Activated T-helper 2 cell treated with anti-CD3 and anti-CD28 coated beads, Interferon-gamma antibody, Interleukin-2, Interleukin-4, amounts not matched to agents 10 μg/mL and 5 μg/mL and 100 μg/mL, durations not matched to agents 14 hours and 24 hours and 36 hours (primary cell): ENCODE measurements at regions not wholly inside any gene's neighbourhood (a gene's known extent, or its start where the extent isn't known, plus 50 kb on each side); places are given as distances from the start of the nearest gene placed in this dataset.

ENCODE experiments used
- DNase-seq: peaks from one replicate; pipeline ENCODE4 v3.0.0; 2021; ENCODE audit warnings: low spot score
- H3K27ac Mint-ChIP-seq: one replicate; pipeline ENCODE4 v1.8.0; 2021; ENCODE audit warnings: mixed read lengths
- H3K27me3 Mint-ChIP-seq: one replicate; pipeline ENCODE4 v1.8.0; 2021; ENCODE audit warnings: low read depth, mixed read lengths
- H3K36me3 Mint-ChIP-seq: one replicate; pipeline ENCODE4 v1.8.0; 2021; ENCODE audit warnings: low read depth, mixed read lengths
- H3K4me1 Mint-ChIP-seq: one replicate; pipeline ENCODE4 v1.8.0; 2021; ENCODE audit warnings: low read depth, mixed read lengths
- H3K4me3 Mint-ChIP-seq: one replicate; pipeline ENCODE4 v1.8.0; 2021; ENCODE audit warnings: low read depth, mild to moderate bottlenecking, moderate library complexity, mixed read lengths
- H3K9me3 Mint-ChIP-seq: one replicate; pipeline ENCODE4 v1.8.0; 2021; ENCODE audit warnings: mixed read lengths
- intact Hi-C: fragments of 100-400 bp; cut with micrococcal nuclease; formaldehyde crosslinking; loops from one replicate; pipeline ENCODE4 v1.15.1; 2023

- no peak for DNase-seq
- no peaks in the 10 kb centered on the region for H3K36me3 Mint-ChIP-seq
- H3K9me3 Mint-ChIP-seq = peaks cover 17% of the 10 kb centered on the region
- H3K27ac Mint-ChIP-seq = no peak overlapping the region
- no peaks in the 10 kb centered on the region for H3K4me1 Mint-ChIP-seq
- H3K4me3 Mint-ChIP-seq = no peak overlapping the region
- intact Hi-C loops = no loop called here
- H3K27me3 Mint-ChIP-seq = peaks cover 26% of the 10 kb centered on the region
Observed at GRCh38 chr4:152044331-152045036, 283.7 kb upstream of the GATB start.

- intact Hi-C loops = no loop called here
- peaks cover 15% of the 10 kb centered on the region for H3K9me3 Mint-ChIP-seq
- DNase-seq = no peak
- no peaks in the 10 kb centered on the region for H3K36me3 Mint-ChIP-seq
- H3K4me1 Mint-ChIP-seq = no peaks in the 10 kb centered on the region
- H3K27me3 Mint-ChIP-seq = peaks cover 18% of the 10 kb centered on the region
- no peak overlapping the region for H3K27ac Mint-ChIP-seq
- no peak overlapping the region for H3K4me3 Mint-ChIP-seq
Observed at GRCh38 chr4:152041295-152041694, 280.5 kb upstream of the GATB start.

GRCh38 chr4:152039691-152040090, 278.9 kb upstream of the GATB start:
- DNase-seq = no peak
- H3K4me3 Mint-ChIP-seq = no peak overlapping the region
- H3K27ac Mint-ChIP-seq = no peak overlapping the region
- intact Hi-C loops = no loop called here
- peaks cover 16% of the 10 kb centered on the region for H3K27me3 Mint-ChIP-seq
- H3K36me3 Mint-ChIP-seq = no peaks in the 10 kb centered on the region
- H3K4me1 Mint-ChIP-seq = no peaks in the 10 kb centered on the region
- H3K9me3 Mint-ChIP-seq = peaks cover 15% of the 10 kb centered on the region

- intact Hi-C loops = no loop called here
- peaks cover 11% of the 10 kb centered on the region for H3K9me3 Mint-ChIP-seq
- H3K4me1 Mint-ChIP-seq = no peaks in the 10 kb centered on the region
- DNase-seq = no peak
- H3K27ac Mint-ChIP-seq = no peak overlapping the region
- no peaks in the 10 kb centered on the region for H3K36me3 Mint-ChIP-seq
- no peak overlapping the region for H3K4me3 Mint-ChIP-seq
- H3K27me3 Mint-ChIP-seq = peaks cover 12% of the 10 kb centered on the region
Observed at GRCh38 chr4:152039023-152039481, 278.2 kb upstream of the GATB start.

- no peaks in the 10 kb centered on the region for H3K4me1 Mint-ChIP-seq
- intact Hi-C loops = no loop called here
- H3K36me3 Mint-ChIP-seq = no peaks in the 10 kb centered on the region
Observed at GRCh38 chr4:152038238-152038637, 277.4 kb upstream of the GATB start.

GRCh38 chr4:152037435-152037834, 276.6 kb upstream of the GATB start:
- Mint-ChIP-seq H3K36me3 (no peaks in the 10 kb centered on the region), H3K27ac (no peak overlapping the region), H3K9me3 (peaks cover under 1% of the 10 kb centered on the region), H3K27me3 (no peaks in the 10 kb centered on the region), H3K4me1 (no peaks in the 10 kb centered on the region), H3K4me3 (no peak overlapping the region)
- DNase-seq = no peak
- intact Hi-C loops = no loop called here

More at GRCh38 chr4:152038238-152038637, 277.4 kb upstream of the GATB start:
- Mint-ChIP-seq H3K27ac (no peak overlapping the region), H3K27me3 (peaks cover 5% of the 10 kb centered on the region), H3K4me3 (no peak overlapping the region), H3K9me3 (peaks cover 8% of the 10 kb centered on the region)
- no peak for DNase-seq

- peaks cover under 1% of the 10 kb centered on the region for H3K27me3 Mint-ChIP-seq
- no peak overlapping the region for H3K27ac Mint-ChIP-seq
- intact Hi-C loops = no loop called here
- H3K4me3 Mint-ChIP-seq = no peak overlapping the region
- no peaks in the 10 kb centered on the region for H3K9me3 Mint-ChIP-seq
- H3K4me1 Mint-ChIP-seq = no peaks in the 10 kb centered on the region
- no peaks in the 10 kb centered on the region for H3K36me3 Mint-ChIP-seq
- DNase-seq = no peak
Observed at GRCh38 chr4:152033621-152034020, 272.8 kb upstream of the GATB start.

GRCh38 chr4:152032722-152033131, 271.9 kb upstream of the GATB start:
- H3K4me3 Mint-ChIP-seq = no peak overlapping the region
- H3K4me1 Mint-ChIP-seq = no peaks in the 10 kb centered on the region
- no peaks in the 10 kb centered on the region for H3K36me3 Mint-ChIP-seq
- H3K27me3 Mint-ChIP-seq = peaks cover 6% of the 10 kb centered on the region
- no peak overlapping the region for H3K27ac Mint-ChIP-seq
- peaks cover 4% of the 10 kb centered on the region for H3K9me3 Mint-ChIP-seq
- no peak for DNase-seq
- intact Hi-C loops = no loop called here

- H3K27ac Mint-ChIP-seq = no peak overlapping the region
- no peak for DNase-seq
- H3K9me3 Mint-ChIP-seq = peaks cover 4% of the 10 kb centered on the region
- H3K27me3 Mint-ChIP-seq = peaks cover 10% of the 10 kb centered on the region
- H3K36me3 Mint-ChIP-seq = no peaks in the 10 kb centered on the region
- no peak overlapping the region for H3K4me3 Mint-ChIP-seq
- peaks cover 10% of the 10 kb centered on the region for H3K4me1 Mint-ChIP-seq
- intact Hi-C loops = no loop called here
Observed at GRCh38 chr4:152029631-152030030, 268.8 kb upstream of the GATB start.

GRCh38 chr4:152028131-152028530, 267.3 kb upstream of the GATB start:
- Mint-ChIP-seq H3K4me3 (no peak overlapping the region), H3K36me3 (no peaks in the 10 kb centered on the region), H3K27me3 (peaks cover 10% of the 10 kb centered on the region), H3K4me1 (peaks cover 10% of the 10 kb centered on the region), H3K9me3 (peaks cover 4% of the 10 kb centered on the region), H3K27ac (no peak overlapping the region)
- DNase-seq = no peak
- intact Hi-C loops = no loop called here

GRCh38 chr4:152024881-152025280, 264.1 kb upstream of the GATB start:
- no peak overlapping the region for H3K4me3 Mint-ChIP-seq
- peaks cover 4% of the 10 kb centered on the region for H3K9me3 Mint-ChIP-seq
- intact Hi-C loops = no loop called here
- H3K27ac Mint-ChIP-seq = no peak overlapping the region
- no peaks in the 10 kb centered on the region for H3K36me3 Mint-ChIP-seq
- H3K4me1 Mint-ChIP-seq = peaks cover 10% of the 10 kb centered on the region
- no peak for DNase-seq
- H3K27me3 Mint-ChIP-seq = peaks cover 10% of the 10 kb centered on the region

- H3K27ac Mint-ChIP-seq = no peak overlapping the region
- DNase-seq = no peak
- no peaks in the 10 kb centered on the region for H3K36me3 Mint-ChIP-seq
- peaks cover 10% of the 10 kb centered on the region for H3K4me1 Mint-ChIP-seq
- peaks cover 10% of the 10 kb centered on the region for H3K27me3 Mint-ChIP-seq
- intact Hi-C loops = no loop called here
- no peak overlapping the region for H3K4me3 Mint-ChIP-seq
- H3K9me3 Mint-ChIP-seq = peaks cover 4% of the 10 kb centered on the region
Observed at GRCh38 chr4:152023674-152024073, 262.9 kb upstream of the GATB start.

- no peak overlapping the region for H3K27ac Mint-ChIP-seq
- intact Hi-C loops = no loop called here
- no peaks in the 10 kb centered on the region for H3K9me3 Mint-ChIP-seq
- H3K4me1 Mint-ChIP-seq = peaks cover 10% of the 10 kb centered on the region
- H3K36me3 Mint-ChIP-seq = no peaks in the 10 kb centered on the region
- H3K4me3 Mint-ChIP-seq = no peak overlapping the region
- no peak for DNase-seq
- H3K27me3 Mint-ChIP-seq = peaks cover 6% of the 10 kb centered on the region
Observed at GRCh38 chr4:152022543-152022942, 261.7 kb upstream of the GATB start.
